CD14-positive monocyte (primary cell): ENCODE measurements at regions not wholly inside any gene's neighbourhood (a gene's known extent, or its start where the extent isn't known, plus 50 kb on each side); places are given as distances from the start of the nearest gene placed in this dataset.

Experiments used
- DNase-seq, 3 donors: peaks; one replicate each; pipeline ENCODE4 v3.0.0-alpha.2; 2011 to 2022
- H2AFZ ChIP-seq: 2 replicates; pipeline ENCODE4 v1.6.0; 2012; ENCODE audit warnings: mild to moderate bottlenecking, low read depth, low read length, inconsistent platforms; ENCODE audit not compliant: insufficient read depth, poor library complexity, severe bottlenecking
- H3K27ac ChIP-seq, 2 donors: 1 replicate in 1 of 2; 2 replicates in 1 of 2; pipeline ENCODE4 v1.5.1; 2012 to 2013; ENCODE audit warnings: low read length in 2 of 2, control low read depth in 1 of 2, inconsistent platforms in 1 of 2, low read depth in 1 of 2, mild to moderate bottlenecking in 1 of 2
- H3K27me3 ChIP-seq, 2 donors: one replicate each; pipeline versions ENCODE4 v1.6.0 to v1.6.1; 2011 to 2013; ENCODE audit warnings: low read length in 2 of 2; ENCODE audit not compliant: control insufficient read depth in 2 of 2, insufficient read depth in 2 of 2
- H3K36me3 ChIP-seq, 2 donors: replicated peaks in 1 of 2; 1 replicate in 1 of 2; 2 replicates in 1 of 2; pipeline versions ENCODE4 v1.5.1 to v1.6.1; 2012 to 2013; ENCODE audit warnings: low read length in 2 of 2, control low read depth in 1 of 2, inconsistent platforms in 1 of 2, mild to moderate bottlenecking in 1 of 2; ENCODE audit not compliant: insufficient read depth in 2 of 2, control insufficient read depth in 1 of 2
- H3K4me1 ChIP-seq, 2 donors: 1 replicate in 1 of 2; 2 replicates in 1 of 2; pipeline versions ENCODE4 v1.5.1 to v1.6.1; 2012 to 2013; ENCODE audit warnings: low read length in 2 of 2, control low read depth in 1 of 2, inconsistent platforms in 1 of 2, mild to moderate bottlenecking in 1 of 2, moderate library complexity in 1 of 2; ENCODE audit not compliant: insufficient read depth in 2 of 2, control insufficient read depth in 1 of 2
- H3K4me2 ChIP-seq: replicated peaks from 2 replicates; pipeline ENCODE3; 2012; ENCODE audit warnings: low read length, moderate library complexity, mild to moderate bottlenecking; ENCODE audit not compliant: poor library complexity, severe bottlenecking; ENCODE audit errors: extremely low read depth
- H3K4me3 ChIP-seq, 3 experiments: fragments of 200-600 bp in 1 of 3; sonication (generic) in 1 of 3; replicated peaks in 1 of 3; 1 replicate in 2 of 3; 2 replicates in 1 of 3; pipeline ENCODE4 v1.5.1; 2011 to 2013; ENCODE audit warnings: low read length in 3 of 3, mild to moderate bottlenecking in 3 of 3, control low read depth in 2 of 3, low read depth in 2 of 3, inconsistent platforms in 1 of 3, moderate library complexity in 1 of 3
- H3K79me2 ChIP-seq: 2 replicates; pipeline ENCODE4 v1.6.0; 2012; ENCODE audit warnings: mild to moderate bottlenecking, control low read depth, inconsistent platforms, low read length, moderate library complexity; ENCODE audit not compliant: insufficient read depth
- H3K9ac ChIP-seq: 2 replicates; pipeline ENCODE4 v1.6.0; 2017; ENCODE audit warnings: low read length, mild to moderate bottlenecking; ENCODE audit not compliant: insufficient read depth, poor library complexity, severe bottlenecking
- H3K9me3 ChIP-seq, 2 donors: replicated peaks in 1 of 2; 1 replicate in 1 of 2; 2 replicates in 1 of 2; pipeline versions ENCODE4 v1.5.1 to v1.6.1; 2012 to 2013; ENCODE audit warnings: low read length in 2 of 2, control low read depth in 1 of 2; ENCODE audit not compliant: control insufficient read depth in 1 of 2, insufficient read depth in 1 of 2
- H4K20me1 ChIP-seq: 2 replicates; pipeline ENCODE4 v1.6.0; 2012; ENCODE audit warnings: mild to moderate bottlenecking, low read length, control low read depth, moderate library complexity; ENCODE audit not compliant: insufficient read depth
- H3K27ac Mint-ChIP-seq, 7 donors: one replicate each; pipeline ENCODE4 v1.8.0; 2020; ENCODE audit warnings: mild to moderate bottlenecking in 7 of 7, mixed read lengths in 7 of 7, moderate library complexity in 6 of 7, inconsistent platforms in 2 of 7
- H3K27me3 Mint-ChIP-seq, 3 donors: one replicate each; pipeline ENCODE4 v1.8.0; 2021 to 2022; ENCODE audit warnings: low read depth in 3 of 3, mild to moderate bottlenecking in 3 of 3, mixed read lengths in 3 of 3, moderate library complexity in 3 of 3, inconsistent platforms in 1 of 3
- H3K36me3 Mint-ChIP-seq, 2 donors: one replicate each; pipeline ENCODE4 v1.8.0; 2020; ENCODE audit warnings: mixed read lengths in 2 of 2, inconsistent platforms in 1 of 2, mild to moderate bottlenecking in 1 of 2
- H3K4me1 Mint-ChIP-seq: one replicate; pipeline ENCODE4 v1.8.0; 2020; ENCODE audit warnings: mild to moderate bottlenecking, mixed read lengths
- H3K4me3 Mint-ChIP-seq, 2 donors: one replicate each; pipeline ENCODE4 v1.8.0; 2020; ENCODE audit warnings: mild to moderate bottlenecking in 2 of 2, mixed read lengths in 2 of 2, moderate library complexity in 1 of 2
- H3K9me3 Mint-ChIP-seq, 7 donors: one replicate each; pipeline ENCODE4 v1.8.0; 2020 to 2022; ENCODE audit warnings: mixed read lengths in 7 of 7, mild to moderate bottlenecking in 6 of 7, moderate library complexity in 6 of 7, inconsistent platforms in 2 of 7
- WGBS: methylation state at CpG from one replicate; pipeline ENCODE4 v1.1.5; 2013; ENCODE audit warnings: missing lambda C conversion rate; ENCODE audit not compliant: insufficient coverage; 5-methylcytosine and 5-hydroxymethylcytosine counted together
- intact Hi-C, 2 donors: fragments of 100-400 bp; cut with micrococcal nuclease; formaldehyde crosslinking; loops; one replicate each; pipeline versions ENCODE4 v1.15.0 to v1.15.1; 2023
- TF ChIP-seq, protein P1 (sequence below): fragments of 200-600 bp; IDR thresholded peaks from one replicate; pipeline ENCODE4 v1.8.0; 2022; ENCODE audit warnings: antibody characterized with exemption, mild to moderate bottlenecking

DNA sequence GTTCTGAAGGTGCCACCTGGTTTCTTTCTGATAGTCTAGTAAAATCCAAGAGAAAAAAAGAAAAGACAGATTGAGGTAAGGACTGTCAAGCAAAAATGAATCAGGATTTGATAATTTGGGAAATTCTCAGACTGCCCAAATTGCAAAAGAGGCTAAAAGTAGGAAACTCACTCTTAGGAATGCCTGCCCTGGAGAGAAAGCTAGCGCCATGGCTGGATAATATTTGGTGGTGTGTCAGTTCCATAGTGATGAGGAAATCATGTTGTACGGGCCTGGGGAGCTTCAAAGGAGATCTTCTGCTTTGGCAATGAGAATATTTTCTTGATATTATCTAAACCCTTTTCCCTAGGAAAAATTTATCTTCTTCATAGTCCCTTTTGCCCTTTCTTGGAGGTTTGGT lies 1008.1 kb upstream of the SLC10A2 start:
- Mint-ChIP-seq H3K36me3 (no peaks in the 10 kb centered on the region), H3K27ac (no peak overlapping the region), H3K9me3 (peaks cover 0 to 3% (median 0%) of the 10 kb centered on the region in 7 donors), H3K27me3 (no peaks in the 10 kb centered on the region), H3K4me1 (no peaks in the 10 kb centered on the region), H3K4me3 (no peak overlapping the region)
- no peak overlapping the region for H3K4me3 ChIP-seq
- H3K27me3 ChIP-seq, result no peaks in the 10 kb centered on the region
- no peak overlapping the region for H3K4me2 ChIP-seq
- TF ChIP-seq, protein P1, sequence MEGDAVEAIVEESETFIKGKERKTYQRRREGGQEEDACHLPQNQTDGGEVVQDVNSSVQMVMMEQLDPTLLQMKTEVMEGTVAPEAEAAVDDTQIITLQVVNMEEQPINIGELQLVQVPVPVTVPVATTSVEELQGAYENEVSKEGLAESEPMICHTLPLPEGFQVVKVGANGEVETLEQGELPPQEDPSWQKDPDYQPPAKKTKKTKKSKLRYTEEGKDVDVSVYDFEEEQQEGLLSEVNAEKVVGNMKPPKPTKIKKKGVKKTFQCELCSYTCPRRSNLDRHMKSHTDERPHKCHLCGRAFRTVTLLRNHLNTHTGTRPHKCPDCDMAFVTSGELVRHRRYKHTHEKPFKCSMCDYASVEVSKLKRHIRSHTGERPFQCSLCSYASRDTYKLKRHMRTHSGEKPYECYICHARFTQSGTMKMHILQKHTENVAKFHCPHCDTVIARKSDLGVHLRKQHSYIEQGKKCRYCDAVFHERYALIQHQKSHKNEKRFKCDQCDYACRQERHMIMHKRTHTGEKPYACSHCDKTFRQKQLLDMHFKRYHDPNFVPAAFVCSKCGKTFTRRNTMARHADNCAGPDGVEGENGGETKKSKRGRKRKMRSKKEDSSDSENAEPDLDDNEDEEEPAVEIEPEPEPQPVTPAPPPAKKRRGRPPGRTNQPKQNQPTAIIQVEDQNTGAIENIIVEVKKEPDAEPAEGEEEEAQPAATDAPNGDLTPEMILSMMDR, result no peak
- no peaks in the 10 kb centered on the region for H3K4me1 ChIP-seq
- H3K9me3 ChIP-seq, result peaks cover 0 to 2% of the 10 kb centered on the region in 2 donors
- no peak overlapping the region for H3K9ac ChIP-seq
- DNase-seq, result no peak
- no peaks in the 10 kb centered on the region for H3K79me2 ChIP-seq
- intact Hi-C loops, result no loop called here
- H3K36me3 ChIP-seq, result no peaks in the 10 kb centered on the region
- WGBS, result no CpG with 5 or more reads among the region's 2 CpGs
- H2AFZ ChIP-seq, result no peak overlapping the region
- H3K27ac ChIP-seq, result no peak overlapping the region
- no peaks in the 10 kb centered on the region for H4K20me1 ChIP-seq

DNA sequence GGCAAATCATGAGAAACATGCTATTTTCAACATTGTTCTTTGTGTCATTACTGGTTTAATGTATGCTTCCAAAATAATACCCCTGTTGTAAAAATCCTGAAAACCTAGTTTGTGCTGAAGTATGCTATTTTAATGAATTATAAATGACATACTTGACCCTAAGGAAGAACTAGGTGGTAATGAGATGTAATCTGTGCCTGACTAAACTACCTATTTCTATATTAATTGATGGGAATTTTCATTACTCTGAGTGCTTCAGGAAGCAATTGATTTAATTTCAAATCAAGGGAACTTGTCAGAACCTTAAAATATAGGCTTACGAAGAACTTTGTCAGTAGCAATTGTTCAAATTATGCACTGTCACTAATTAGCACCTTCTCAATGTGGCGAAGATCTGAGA lies 1005.6 kb upstream of the SLC10A2 start:
- Mint-ChIP-seq H3K4me1 (no peaks in the 10 kb centered on the region), H3K4me3 (no peak overlapping the region), H3K27me3 (no peaks in the 10 kb centered on the region), H3K36me3 (no peaks in the 10 kb centered on the region), H3K27ac (no peak overlapping the region), H3K9me3 (peaks cover 0 to 9% (median 3%) of the 10 kb centered on the region in 7 donors)
- no CpG with 5 or more reads among the region's 2 CpGs for WGBS
- no peak overlapping the region for H2AFZ ChIP-seq
- H3K36me3 ChIP-seq, result no peaks in the 10 kb centered on the region
- no peaks in the 10 kb centered on the region for H3K4me1 ChIP-seq
- no peak overlapping the region for H3K4me3 ChIP-seq
- peaks cover 0 to 10% of the 10 kb centered on the region in 2 donors for H3K9me3 ChIP-seq
- no peak for DNase-seq
- TF ChIP-seq, protein P1, result no peak
- no peak overlapping the region for H3K27ac ChIP-seq
- H3K9ac ChIP-seq, result no peak overlapping the region
- intact Hi-C loops, result no loop called here
- no peaks in the 10 kb centered on the region for H3K79me2 ChIP-seq
- H3K27me3 ChIP-seq, result no peaks in the 10 kb centered on the region
- no peaks in the 10 kb centered on the region for H4K20me1 ChIP-seq
- no peak overlapping the region for H3K4me2 ChIP-seq
